PFSK-1 (cell line): ENCODE measurements at regions not wholly inside any gene's neighbourhood (a gene's known extent, or its start where the extent isn't known, plus 50 kb on each side); places are given as distances from the start of the nearest gene placed in this dataset.

Source experiments
- FOXP2 ChIP-seq: optimal IDR thresholded peaks from 2 replicates; pipeline ENCODE3; 2011; ENCODE audit warnings: borderline replicate concordance, control low read depth, inconsistent platforms; ENCODE audit not compliant: insufficient read depth; ENCODE audit errors: extremely low read length, extremely low read depth
- POLR2AphosphoS5 ChIP-seq: IDR thresholded peaks from 2 replicates; pipeline ENCODE4 v1.6.1; 2012; ENCODE audit warnings: low read depth, mild to moderate bottlenecking, control low read depth, low read length, moderate library complexity
- SIN3A ChIP-seq: IDR thresholded peaks from 2 replicates; pipeline ENCODE4 v1.6.1; 2012; ENCODE audit warnings: mild to moderate bottlenecking, low read length, moderate library complexity, borderline replicate concordance; ENCODE audit not compliant: insufficient read depth
- TAF1 ChIP-seq: IDR thresholded peaks from 2 replicates; pipeline ENCODE4 v1.6.1; 2012; ENCODE audit warnings: low read length, control low read depth, borderline replicate concordance; ENCODE audit not compliant: insufficient read depth
- TF ChIP-seq, protein P1 (sequence below), 2 experiments: IDR thresholded peaks; 2 replicates each; pipeline versions ENCODE4 v1.6.1 to v1.8.0; 2011 to 2012; ENCODE audit warnings: low read depth in 2 of 2, low read length in 2 of 2, control low read depth in 1 of 2, inconsistent platforms in 1 of 2, mild to moderate bottlenecking in 1 of 2, moderate library complexity in 1 of 2; ENCODE audit not compliant: insufficient read depth in 1 of 2

DNA sequence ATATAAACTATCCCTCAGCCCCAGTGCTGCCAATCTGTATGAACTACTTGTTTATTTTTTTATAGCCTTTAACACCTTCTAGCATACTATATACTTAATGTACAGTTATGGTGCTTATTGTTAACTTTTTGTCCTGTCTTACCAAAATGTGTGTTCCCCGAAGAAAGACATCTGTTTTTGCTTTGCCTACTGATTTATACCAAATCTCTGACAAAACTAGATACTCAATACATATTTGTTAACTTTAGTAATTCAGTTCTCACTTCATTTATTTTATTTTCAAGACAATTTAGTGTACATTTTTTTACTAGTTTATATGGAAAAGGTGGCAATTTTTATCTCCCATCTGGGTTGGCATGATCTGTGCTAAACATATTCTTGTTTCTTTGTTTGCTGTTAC, 824.3 kb upstream of the ATXN8OS start:
- TF ChIP-seq SIN3A (no peak), TAF1 (no peak), POLR2AphosphoS5 (no peak), FOXP2 (no peak)
- TF ChIP-seq, protein P1, sequence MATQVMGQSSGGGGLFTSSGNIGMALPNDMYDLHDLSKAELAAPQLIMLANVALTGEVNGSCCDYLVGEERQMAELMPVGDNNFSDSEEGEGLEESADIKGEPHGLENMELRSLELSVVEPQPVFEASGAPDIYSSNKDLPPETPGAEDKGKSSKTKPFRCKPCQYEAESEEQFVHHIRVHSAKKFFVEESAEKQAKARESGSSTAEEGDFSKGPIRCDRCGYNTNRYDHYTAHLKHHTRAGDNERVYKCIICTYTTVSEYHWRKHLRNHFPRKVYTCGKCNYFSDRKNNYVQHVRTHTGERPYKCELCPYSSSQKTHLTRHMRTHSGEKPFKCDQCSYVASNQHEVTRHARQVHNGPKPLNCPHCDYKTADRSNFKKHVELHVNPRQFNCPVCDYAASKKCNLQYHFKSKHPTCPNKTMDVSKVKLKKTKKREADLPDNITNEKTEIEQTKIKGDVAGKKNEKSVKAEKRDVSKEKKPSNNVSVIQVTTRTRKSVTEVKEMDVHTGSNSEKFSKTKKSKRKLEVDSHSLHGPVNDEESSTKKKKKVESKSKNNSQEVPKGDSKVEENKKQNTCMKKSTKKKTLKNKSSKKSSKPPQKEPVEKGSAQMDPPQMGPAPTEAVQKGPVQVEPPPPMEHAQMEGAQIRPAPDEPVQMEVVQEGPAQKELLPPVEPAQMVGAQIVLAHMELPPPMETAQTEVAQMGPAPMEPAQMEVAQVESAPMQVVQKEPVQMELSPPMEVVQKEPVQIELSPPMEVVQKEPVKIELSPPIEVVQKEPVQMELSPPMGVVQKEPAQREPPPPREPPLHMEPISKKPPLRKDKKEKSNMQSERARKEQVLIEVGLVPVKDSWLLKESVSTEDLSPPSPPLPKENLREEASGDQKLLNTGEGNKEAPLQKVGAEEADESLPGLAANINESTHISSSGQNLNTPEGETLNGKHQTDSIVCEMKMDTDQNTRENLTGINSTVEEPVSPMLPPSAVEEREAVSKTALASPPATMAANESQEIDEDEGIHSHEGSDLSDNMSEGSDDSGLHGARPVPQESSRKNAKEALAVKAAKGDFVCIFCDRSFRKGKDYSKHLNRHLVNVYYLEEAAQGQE (IDR thresholded peaks at IDR 0.05; ENCODE audit: insufficient read depth in 1 of 2, low read depth in 2 of 2, low read length in 2 of 2) = no peak
